DOHH2 (cell line): ENCODE measurements at regions not wholly inside any gene's neighbourhood (a gene's known extent, or its start where the extent isn't known, plus 50 kb on each side); places are given as distances from the start of the nearest gene placed in this dataset.

ENCODE experiments used
- EZH2phosphoT487 ChIP-seq: fragments of 200-600 bp; sonication (generic); IDR thresholded peaks from 2 replicates; pipeline ENCODE4 v1.6.1; 2017; ENCODE audit warnings: borderline replicate concordance, mild to moderate bottlenecking, antibody characterized with exemption, low read length, moderate library complexity, mixed read lengths
- TF ChIP-seq, protein P1 (sequence below): fragments of 200-600 bp; sonication (generic); IDR thresholded peaks from one replicate; pipeline ENCODE4 v1.5.1; 2014; ENCODE audit warnings: antibody characterized with exemption, mild to moderate bottlenecking, low read depth, low read length; ENCODE audit not compliant: poor library complexity, severe bottlenecking

DNA sequence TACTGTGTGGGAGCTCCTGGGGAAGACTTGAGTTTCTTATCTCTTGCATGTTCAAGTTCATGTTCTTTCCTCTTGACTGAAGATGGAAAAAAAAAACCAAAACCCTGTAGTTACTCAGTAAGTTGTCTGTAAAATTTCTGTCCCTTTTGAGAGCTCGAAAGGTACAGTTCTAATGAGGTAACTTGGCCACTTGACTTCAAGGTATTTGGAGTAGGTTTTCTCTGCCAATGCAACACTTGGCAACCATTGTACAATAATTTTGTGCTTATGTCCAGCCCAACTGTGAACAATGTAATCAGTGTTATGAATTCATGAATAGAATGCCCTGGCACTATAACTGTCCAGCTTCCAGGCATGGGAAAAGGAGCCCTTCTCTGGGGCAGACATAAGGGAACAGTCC is 111.0 kb downstream of the LIPG start:
- TF ChIP-seq, protein P1, sequence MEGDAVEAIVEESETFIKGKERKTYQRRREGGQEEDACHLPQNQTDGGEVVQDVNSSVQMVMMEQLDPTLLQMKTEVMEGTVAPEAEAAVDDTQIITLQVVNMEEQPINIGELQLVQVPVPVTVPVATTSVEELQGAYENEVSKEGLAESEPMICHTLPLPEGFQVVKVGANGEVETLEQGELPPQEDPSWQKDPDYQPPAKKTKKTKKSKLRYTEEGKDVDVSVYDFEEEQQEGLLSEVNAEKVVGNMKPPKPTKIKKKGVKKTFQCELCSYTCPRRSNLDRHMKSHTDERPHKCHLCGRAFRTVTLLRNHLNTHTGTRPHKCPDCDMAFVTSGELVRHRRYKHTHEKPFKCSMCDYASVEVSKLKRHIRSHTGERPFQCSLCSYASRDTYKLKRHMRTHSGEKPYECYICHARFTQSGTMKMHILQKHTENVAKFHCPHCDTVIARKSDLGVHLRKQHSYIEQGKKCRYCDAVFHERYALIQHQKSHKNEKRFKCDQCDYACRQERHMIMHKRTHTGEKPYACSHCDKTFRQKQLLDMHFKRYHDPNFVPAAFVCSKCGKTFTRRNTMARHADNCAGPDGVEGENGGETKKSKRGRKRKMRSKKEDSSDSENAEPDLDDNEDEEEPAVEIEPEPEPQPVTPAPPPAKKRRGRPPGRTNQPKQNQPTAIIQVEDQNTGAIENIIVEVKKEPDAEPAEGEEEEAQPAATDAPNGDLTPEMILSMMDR, result no peak
- no peak for TF ChIP-seq EZH2phosphoT487
